ENCODE measurements at regions not wholly inside any gene's neighbourhood (a gene's known extent, or its start where the extent isn't known, plus 50 kb on each side); places are given as distances from the start of the nearest gene placed in this dataset.
A peak's percentile ranks its signal among the peaks of the same experiment; 100 is the strongest.

GRCh38 chr3:22371607-22372291, 620.7 kb upstream of the ZNF385D start:
- peak; percentile 37 for DNase-seq
- Histone ChIP-seq H3K36me3 (no peaks in the 10 kb centered on the region), H3K27me3 (ENCODE audit: low read depth) (peaks cover 26% of the 10 kb centered on the region), H3K4me3 (peak overlapping the region; percentile 43), H3K27ac (no peak overlapping the region), H3K4me1 (peaks cover 7% of the 10 kb centered on the region), H3K9me3 (no peaks in the 10 kb centered on the region)
- peak; percentile 16 to 61 for ATAC-seq
- intact Hi-C loops (cut with DNase I), result no loop called here
- TF ChIP-seq CTCF (IDR thresholded peaks at IDR 0.05), result no peak

GRCh38 chr3:22372292-22373062, 621.5 kb upstream of the ZNF385D start:
- peak; percentile 38 for DNase-seq
- no peak for TF ChIP-seq CTCF (IDR thresholded peaks at IDR 0.05)
- no peaks in the 10 kb centered on the region for H3K36me3 ChIP-seq
- no peak overlapping the region for H3K27ac ChIP-seq
- peaks cover 26% of the 10 kb centered on the region for H3K27me3 ChIP-seq (ENCODE audit: low read depth)
- intact Hi-C loops (cut with DNase I), result no loop called here
- H3K4me3 ChIP-seq, result peak overlapping the region; percentile 43
- ATAC-seq, result peak; percentile 51 to 57
- peaks cover 7% of the 10 kb centered on the region for H3K4me1 ChIP-seq
- no peaks in the 10 kb centered on the region for H3K9me3 ChIP-seq

GRCh38 chr3:22373182-22373581, 622.2 kb upstream of the ZNF385D start:
- no peak for ATAC-seq
- no peak for TF ChIP-seq CTCF (IDR thresholded peaks at IDR 0.05)
- Histone ChIP-seq H3K4me3 (peak overlapping the region; percentile 43), H3K9me3 (no peaks in the 10 kb centered on the region), H3K4me1 (peaks cover 7% of the 10 kb centered on the region), H3K36me3 (no peaks in the 10 kb centered on the region), H3K27me3 (ENCODE audit: low read depth) (peaks cover 26% of the 10 kb centered on the region), H3K27ac (no peak overlapping the region)
- DNase-seq, result no peak
- intact Hi-C loops (cut with DNase I), result no loop called here

DNA sequence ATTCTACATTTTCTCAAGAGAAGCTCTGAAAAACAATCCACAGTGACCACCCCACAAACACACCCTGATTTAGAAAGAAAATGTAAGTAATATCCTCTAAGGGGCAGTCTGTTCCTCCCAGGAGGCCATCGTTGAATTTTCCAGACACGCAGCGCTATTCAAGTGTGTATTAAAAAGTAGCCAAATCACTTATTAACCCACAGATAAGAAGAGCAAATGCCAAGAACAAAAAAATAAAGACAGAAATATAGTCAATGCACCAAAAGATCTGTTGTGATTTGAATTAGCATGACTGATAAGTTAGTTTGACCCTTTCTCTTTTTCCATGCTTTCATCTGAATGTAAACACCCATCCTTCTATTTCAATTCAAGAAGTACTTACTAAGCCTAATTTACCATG, 622.8 kb upstream of the ZNF385D start:
- H3K4me3 ChIP-seq, result no peak overlapping the region
- no peak for TF ChIP-seq CTCF (IDR thresholded peaks at IDR 0.05)
- peaks cover 7% of the 10 kb centered on the region for H3K4me1 ChIP-seq
- peaks cover 26% of the 10 kb centered on the region for H3K27me3 ChIP-seq (ENCODE audit: low read depth)
- H3K36me3 ChIP-seq, result no peaks in the 10 kb centered on the region
- no peaks in the 10 kb centered on the region for H3K9me3 ChIP-seq
- no peak for ATAC-seq
- DNase-seq, result no peak
- intact Hi-C loops (cut with DNase I), result no loop called here
- H3K27ac ChIP-seq, result no peak overlapping the region

- H3K9me3 ChIP-seq, result no peaks in the 10 kb centered on the region
- H3K36me3 ChIP-seq, result no peaks in the 10 kb centered on the region
- no peak for DNase-seq
- H3K27ac ChIP-seq, result no peak overlapping the region
- no peaks in the 10 kb centered on the region for H3K4me1 ChIP-seq
- no peak overlapping the region for H3K4me3 ChIP-seq
- intact Hi-C loops (cut with DNase I), result no loop called here
- H3K27me3 ChIP-seq (ENCODE audit: low read depth), result peaks cover 12% of the 10 kb centered on the region
- TF ChIP-seq CTCF (IDR thresholded peaks at IDR 0.05), result no peak
- no peak for ATAC-seq
Measured at GRCh38 chr3:22377421-22377820, 626.4 kb upstream of the ZNF385D start.
